NCI-H2196 treated with DMSO at 0.1 percent for 48 hours (cell line): ENCODE measurements at regions not wholly inside any gene's neighbourhood (a gene's known extent, or its start where the extent isn't known, plus 50 kb on each side); places are given as distances from the start of the nearest gene placed in this dataset.
"Not testable (repeated sequence)": the region's sequence is repeated elsewhere in the genome, so short reads cannot be mapped to it uniquely, and the experiment has no call there.

Experiments used
- DNase-seq: peaks from one replicate; lab custom pipeline; 2025; ENCODE audit not compliant: unreplicated experiment; lab: John Stamatoyannopoulos, UW

GRCh38 chr11:23455321-23455891, 595.1 kb upstream of the CCDC179 start:
- no peak for DNase-seq

- no peak for DNase-seq
Measured at GRCh38 chr11:23457641-23458040, 597.4 kb upstream of the CCDC179 start.

GRCh38 chr11:23471878-23472277, 611.6 kb upstream of the CCDC179 start:
- DNase-seq: no peak

- no peak for DNase-seq
Measured at GRCh38 chr11:23473782-23474181, 613.5 kb upstream of the CCDC179 start.

- DNase-seq: no peak
Measured at GRCh38 chr11:23480736-23481135, 620.5 kb upstream of the CCDC179 start.

- not testable (repeated sequence) for DNase-seq
Measured at GRCh38 chr11:23484146-23484545, 623.9 kb upstream of the CCDC179 start.

GRCh38 chr11:23484618-23485017, 624.3 kb upstream of the CCDC179 start:
- not testable (repeated sequence) for DNase-seq

- no peak for DNase-seq
Measured at GRCh38 chr11:23490557-23491235, 630.4 kb upstream of the CCDC179 start.

- no peak for DNase-seq
Measured at GRCh38 chr11:23494981-23495380, 634.7 kb upstream of the CCDC179 start.

- DNase-seq: no peak
Measured at GRCh38 chr11:23496340-23496739, 636.1 kb upstream of the CCDC179 start.

- no peak for DNase-seq
Measured at GRCh38 chr11:23497040-23497439, 636.8 kb upstream of the CCDC179 start.

GRCh38 chr11:23502389-23502788, 642.1 kb upstream of the CCDC179 start:
- no peak for DNase-seq

- DNase-seq: no peak
Measured at GRCh38 chr11:23502826-23503225, 642.6 kb upstream of the CCDC179 start.

GRCh38 chr11:23509023-23509422, 648.7 kb upstream of the CCDC179 start:
- no peak for DNase-seq

- DNase-seq: no peak
Measured at GRCh38 chr11:23509821-23510220, 649.5 kb upstream of the CCDC179 start.

GRCh38 chr11:23519194-23519593, 658.9 kb upstream of the CCDC179 start:
- DNase-seq: no peak

GRCh38 chr11:23520226-23520960, 660.1 kb upstream of the CCDC179 start:
- no peak for DNase-seq

GRCh38 chr11:23536907-23537306, 676.6 kb upstream of the CCDC179 start:
- no peak for DNase-seq

- no peak for DNase-seq
Measured at GRCh38 chr11:23539556-23539955, 679.3 kb upstream of the CCDC179 start.

- peak; percentile 5 for DNase-seq
Measured at GRCh38 chr11:23540101-23540561, 679.9 kb upstream of the CCDC179 start.

- no peak for DNase-seq
Measured at GRCh38 chr11:23542189-23542588, 681.9 kb upstream of the CCDC179 start.

- no peak for DNase-seq
Measured at GRCh38 chr11:23542816-23543215, 682.5 kb upstream of the CCDC179 start.
